Fibroblast of skin of back (primary cell): ENCODE measurements at regions not wholly inside any gene's neighbourhood (a gene's known extent, or its start where the extent isn't known, plus 50 kb on each side); places are given as distances from the start of the nearest gene placed in this dataset.
"Not testable (repeated sequence)": the region's sequence is repeated elsewhere in the genome, so short reads cannot be mapped to it uniquely, and the experiment has no call there.

Experiments
- DNase-seq: peaks from one replicate; pipeline ENCODE4 v3.0.0-alpha.2; 2013

DNA sequence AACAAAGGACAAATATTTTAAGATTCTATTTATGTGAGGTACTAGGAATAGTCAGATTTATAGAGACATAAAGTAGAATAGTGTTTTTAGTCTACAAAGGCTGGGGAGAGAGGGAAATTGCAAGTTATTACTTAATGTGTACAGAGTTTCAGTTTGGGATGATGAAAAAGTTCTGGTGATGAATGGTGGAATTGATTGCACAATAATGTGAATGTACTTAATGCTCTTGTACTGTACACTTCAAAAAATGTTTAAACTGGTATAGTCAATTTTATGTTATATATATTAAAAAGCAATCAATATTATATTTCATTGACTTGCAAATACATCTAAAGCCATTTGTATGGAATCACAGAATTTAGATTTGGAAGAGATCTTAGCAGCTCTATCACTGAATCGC, 213.4 kb downstream of the PPP1R3A start:
- no peak for DNase-seq

DNA sequence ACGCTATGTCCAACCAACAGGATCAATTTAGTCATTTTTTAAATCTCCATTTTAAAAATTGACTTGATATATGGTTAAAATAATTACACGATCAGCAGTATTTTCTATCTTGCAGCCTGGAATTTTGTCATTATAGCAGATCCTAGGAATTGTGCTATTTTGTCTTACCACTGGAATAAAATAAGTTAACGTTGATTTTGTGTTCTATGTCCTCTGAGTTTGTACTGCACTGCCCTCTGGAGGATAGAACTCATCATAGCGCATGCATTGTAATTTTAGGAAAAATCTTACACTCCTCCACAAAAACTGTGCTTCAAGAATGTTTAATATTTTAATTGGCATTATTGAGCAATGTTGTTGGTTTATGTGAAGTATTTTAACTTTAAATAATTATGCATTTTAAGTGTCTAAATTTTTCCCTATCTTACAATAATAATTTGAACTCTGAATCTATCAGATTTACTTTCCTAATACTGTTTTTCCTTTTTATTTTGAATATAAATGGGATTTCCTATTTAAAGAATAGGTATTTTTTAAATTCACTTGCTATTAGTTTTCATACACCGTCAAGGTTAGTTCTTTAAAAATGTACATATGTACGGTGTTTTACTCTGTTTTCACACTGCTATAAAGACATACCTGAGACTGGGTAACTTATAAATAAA, 220.1 kb downstream of the PPP1R3A start:
- peak; percentile 19 for DNase-seq

DNA sequence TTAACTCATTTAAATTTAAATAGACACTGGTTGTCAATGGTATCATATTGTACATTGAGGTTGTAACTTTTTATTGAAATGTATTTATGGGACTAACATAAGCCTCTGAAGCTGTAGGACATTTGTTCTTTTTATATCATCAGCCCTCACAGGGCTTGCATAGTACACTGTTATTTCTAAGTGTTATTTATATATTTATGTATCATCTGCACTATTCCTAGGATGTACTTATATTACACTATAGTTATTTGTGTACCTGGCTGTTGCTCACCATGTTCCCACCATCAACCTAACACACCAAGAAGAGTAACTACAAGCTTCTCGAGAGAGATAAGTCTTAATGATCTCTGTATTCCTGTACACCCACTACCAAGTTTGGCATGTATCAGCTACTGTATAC, 224.7 kb downstream of the PPP1R3A start:
- DNase-seq = no peak

DNA sequence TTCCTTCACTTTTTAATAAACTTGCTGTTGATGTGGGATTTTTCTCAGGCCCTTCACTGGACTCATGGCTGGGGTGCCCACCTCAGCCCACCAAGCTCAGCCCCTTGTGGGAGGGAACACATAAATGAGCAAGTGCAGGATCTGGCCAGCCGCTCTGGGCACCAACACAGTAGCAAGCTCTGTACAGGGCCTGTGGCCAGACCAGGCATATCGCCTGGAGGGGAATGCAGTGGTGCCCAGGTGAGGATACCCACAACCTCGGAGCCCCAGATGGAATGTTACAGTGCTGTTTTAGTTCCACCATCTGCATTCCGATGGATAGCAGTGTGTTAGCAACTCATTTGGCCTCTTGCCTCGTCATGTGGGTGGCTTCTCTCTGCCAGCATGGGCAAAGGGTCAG, 234.6 kb downstream of the PPP1R3A start:
- DNase-seq = no peak

DNA sequence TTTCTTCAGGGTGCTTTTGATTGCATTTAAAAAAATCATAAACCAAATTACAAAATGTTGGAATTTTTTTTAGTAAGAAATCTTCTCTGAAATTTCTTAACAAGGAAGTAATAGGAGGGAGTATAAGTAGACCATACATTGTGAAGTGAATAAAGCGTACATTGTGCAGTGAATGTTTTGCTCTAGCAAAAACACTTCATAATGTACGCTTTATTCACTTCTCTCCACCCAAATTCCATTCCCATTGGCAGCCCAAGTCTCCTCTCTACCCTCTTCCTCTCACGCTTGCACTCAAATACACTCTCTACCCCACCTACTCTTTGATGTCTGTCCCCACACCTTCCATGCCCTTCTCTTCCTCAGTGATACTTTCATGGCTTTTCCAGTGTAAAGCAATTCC, 241.0 kb downstream of the PPP1R3A start:
- no peak for DNase-seq

DNA sequence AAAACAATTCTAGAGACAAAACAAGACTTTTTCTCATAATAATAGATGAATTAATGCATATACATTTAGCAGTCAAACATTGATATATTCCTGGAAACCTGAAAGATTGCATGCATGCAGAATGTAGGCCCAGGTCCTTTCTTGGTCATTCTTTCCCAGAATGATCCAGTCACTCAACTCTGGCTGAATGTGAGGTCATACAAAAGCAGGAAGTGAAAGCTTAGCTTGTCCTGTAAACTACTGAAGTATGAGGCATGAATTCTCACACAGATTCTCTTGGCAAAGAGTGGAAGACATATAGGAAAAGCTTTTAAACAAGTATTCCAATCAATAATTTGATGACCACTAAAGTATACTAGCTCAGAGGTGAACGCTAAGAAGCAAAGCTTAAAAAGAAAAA, 253.9 kb downstream of the PPP1R3A start:
- no peak for DNase-seq

DNA sequence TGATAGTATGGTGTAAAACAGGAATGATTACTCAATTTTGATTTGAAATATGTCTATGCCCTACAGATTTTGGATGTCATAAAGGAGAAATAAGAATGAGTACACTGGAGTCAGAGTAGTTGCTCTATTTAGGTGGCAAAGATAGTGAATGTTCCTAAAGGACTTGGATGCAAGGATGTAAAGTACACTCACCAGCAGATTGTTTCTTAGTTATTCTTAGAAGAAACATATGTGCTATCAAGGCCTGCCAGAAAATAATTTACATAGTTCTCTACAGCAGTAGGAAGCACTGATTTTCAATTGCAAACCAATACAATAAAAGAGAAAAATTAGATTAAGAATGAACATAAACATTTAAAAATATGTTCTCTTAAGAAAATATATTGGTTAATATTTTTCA, 259.4 kb downstream of the PPP1R3A start:
- DNase-seq = no peak

DNA sequence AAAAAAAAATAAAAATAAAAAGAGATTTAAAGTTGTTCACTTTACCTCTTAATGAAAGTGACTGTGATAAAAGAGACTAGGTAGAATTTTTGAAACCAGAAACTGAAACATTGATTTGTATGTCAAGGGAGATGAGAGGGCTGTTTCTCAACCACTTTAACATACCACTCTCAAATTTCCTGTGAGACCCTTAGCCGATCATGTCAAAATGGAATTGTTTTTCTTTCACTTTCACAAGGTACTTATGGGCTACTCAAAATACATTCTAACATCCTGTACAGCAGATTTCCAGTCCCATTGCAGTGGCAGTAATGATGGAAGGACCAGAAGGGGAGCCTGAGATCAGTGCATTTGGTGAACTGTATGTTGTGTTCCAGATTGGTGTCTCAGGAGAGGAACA, 261.2 kb downstream of the PPP1R3A start:
- DNase-seq = no peak

DNA sequence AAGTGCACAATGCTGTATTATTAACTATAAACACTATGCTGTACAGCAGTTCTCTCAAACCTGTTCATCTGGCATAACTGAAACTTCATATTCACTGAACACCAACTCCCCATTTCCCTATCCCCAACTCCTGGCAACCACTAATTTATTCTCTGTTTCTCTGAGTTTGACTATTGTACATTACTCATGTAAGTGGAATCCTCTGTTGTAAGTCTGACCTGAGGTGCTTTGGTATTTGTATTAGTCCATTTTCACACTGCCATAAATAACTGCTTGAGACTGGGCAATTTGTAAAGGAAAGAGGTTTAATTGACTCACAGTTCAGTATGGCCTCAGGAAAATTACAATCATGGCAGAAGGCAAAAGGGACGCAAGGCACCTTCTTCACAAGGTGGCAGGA, 266.3 kb downstream of the PPP1R3A start:
- peak; percentile 4 for DNase-seq

DNA sequence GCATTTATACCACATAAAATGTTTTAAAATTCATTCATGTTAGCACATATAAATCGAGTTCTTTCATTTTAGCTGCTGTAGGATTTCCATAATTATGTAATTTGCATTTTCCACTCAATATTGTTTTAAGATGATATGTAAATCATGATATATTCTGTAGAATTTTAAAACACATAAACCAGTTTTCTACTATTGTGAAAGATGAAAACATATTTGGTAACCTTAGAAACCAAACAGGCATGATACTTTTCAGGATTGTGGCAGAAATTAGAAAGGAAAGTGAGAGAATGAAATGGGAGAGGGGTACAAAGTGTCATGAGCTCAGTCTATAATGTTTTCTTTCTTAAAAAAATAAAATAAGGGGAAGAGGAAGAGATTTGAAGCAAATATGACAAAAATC, 269.3 kb downstream of the PPP1R3A start:
- DNase-seq = no peak

DNA sequence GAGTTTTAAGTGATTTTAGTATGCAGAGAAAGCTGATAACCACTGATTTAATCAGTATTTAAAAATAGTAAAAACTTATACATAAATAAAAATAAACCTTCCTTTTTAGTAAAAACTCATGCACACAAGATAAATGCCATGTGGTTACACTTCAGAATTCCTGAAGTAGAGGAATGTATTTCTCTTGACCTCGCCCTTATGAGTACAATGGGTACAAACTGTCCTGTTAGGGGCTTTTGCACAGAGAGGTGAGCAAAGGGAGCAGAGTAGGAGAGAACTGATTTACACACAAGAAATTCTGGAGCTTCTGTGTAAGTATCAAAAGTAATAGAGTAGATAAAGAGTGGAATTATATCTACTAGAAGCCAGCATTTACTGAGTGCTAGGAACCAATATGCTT, 279.6 kb downstream of the PPP1R3A start:
- no peak for DNase-seq

DNA sequence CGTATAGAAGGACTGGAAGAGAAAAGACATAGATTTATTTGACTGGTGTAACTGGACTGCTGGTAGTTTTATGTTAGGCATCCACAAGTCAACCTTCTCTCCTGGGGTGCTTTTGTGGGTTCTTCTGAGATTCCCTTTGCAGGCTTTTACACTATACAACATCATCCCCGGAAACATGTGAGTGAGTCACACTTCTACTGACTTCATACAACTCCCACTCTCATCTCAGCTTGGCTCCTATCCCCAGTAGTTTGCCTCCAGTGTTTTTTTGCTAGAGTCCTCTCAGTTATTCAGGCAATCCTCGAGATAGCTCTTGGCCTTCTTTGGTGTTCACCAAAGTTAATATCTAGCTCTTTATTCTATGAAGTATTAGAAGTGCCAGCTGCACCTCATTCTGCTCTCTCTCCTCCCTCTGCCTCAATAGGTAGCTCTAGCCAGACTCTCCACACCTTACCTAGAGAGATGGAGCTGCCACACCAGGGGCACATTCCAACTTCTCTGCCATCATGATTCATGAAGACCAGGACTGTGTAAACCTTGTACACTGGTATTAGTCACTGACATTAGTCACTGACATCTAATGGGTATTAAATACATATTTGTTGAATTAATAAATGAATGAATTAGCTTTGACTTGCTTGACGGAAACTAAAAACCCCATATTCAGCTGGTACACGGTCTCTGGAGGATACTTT, 281.9 kb downstream of the PPP1R3A start:
- DNase-seq = peak; percentile 17

DNA sequence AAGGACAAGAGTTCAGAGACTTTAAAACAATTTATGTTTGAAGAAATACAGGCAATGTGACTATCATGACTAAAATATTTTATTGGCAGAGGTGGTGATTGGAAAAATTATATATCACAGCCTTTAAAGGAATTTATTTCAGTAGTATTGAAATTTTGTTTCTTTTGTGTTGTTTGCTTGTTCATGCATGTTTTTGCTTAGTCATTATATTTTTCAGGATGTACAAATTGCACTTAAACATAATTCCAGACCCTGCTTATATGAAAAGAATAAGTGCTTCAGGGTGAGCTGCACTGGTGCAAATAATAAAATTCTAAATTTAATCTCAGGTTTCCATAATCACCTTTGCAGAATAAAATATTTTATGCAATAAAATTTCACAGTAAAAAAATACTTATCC, 283.3 kb downstream of the PPP1R3A start:
- no peak for DNase-seq

DNA sequence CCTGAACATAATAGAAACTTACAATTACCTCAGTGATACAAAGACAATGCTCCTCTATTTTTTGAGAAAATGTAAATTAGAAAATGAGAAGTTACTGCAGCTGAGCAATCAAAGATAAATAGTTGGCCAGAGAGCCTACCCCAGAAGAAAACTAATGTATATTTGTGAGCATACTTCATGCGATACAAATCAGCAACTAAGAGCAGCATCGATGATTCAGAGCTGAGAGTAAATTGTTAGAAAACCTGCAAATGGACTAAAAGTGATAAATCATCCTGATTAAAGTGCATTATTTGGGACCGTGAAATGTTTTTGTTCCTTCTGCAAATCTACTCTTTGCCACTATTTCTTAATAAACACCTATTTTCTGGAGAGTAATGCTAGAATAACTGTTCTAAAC, 285.7 kb downstream of the PPP1R3A start:
- DNase-seq = no peak

DNA sequence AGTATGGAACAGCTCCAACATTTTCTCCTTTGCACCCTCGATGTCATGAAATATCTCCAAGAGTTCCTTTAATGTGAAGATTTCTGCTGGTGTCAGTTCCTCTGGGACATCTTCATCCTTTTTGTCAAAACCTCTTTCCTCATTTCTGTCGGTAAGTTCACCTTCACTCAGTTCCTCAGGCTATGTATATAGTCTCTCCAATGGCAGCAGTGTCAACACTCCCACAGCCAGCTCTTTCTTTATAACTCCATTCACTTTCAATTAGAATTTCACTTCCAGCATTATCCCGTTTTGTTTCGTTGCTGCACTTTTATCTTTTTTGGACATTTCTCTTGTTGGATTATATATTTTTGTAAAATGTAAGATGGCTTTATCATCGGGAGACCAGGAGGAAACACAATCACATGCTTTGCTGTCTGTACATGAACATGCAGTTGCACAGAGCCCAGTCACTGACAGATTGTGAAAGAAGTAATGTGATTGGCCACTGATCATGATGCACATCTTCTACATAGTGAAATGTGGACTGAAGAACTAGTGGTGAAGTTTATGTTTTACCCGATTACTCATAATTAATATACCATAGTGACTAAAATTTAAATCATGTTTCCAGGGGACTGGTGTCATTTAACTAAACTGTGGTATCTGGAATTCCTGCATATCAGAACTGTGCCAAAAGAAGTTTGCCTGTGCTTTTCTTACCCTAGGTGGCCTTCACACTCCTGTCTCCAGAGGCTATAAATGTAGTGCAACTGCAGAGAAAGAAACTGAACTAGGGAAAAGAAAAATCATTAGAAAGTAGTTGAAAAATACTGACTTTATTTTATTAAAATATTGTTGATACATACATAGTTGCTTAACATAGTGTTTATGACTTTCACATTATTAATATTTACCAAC, 289.6 kb downstream of the PPP1R3A start:
- DNase-seq = no peak

DNA sequence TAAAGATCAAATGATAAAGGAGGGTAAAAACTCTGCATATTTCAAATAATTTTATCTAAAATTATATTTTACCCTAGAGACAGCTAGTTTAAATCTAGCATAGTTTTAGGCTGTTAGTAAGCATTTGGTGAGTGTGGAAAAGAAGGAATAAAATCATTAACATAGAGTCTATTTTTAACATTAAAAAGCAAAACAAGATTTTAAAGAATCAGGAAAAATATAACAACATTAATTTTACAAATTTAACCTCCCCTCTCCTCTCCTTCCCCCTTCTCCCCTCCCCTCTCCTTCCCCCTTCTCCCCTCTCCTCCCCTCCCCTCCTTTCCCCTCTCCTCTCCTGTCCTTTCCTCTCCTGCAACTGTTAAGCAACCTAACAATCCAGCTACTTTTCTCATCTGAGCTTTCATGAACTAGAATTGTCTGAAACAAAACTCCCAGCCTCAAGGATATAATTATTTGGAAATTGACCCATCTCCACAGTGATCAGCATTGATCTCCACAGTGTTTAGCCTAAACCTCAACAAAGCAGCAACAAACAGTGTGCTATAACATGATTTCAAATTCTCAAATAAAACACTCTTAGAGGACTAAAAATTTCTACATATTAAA, 293.2 kb downstream of the PPP1R3A start:
- DNase-seq = no peak

DNA sequence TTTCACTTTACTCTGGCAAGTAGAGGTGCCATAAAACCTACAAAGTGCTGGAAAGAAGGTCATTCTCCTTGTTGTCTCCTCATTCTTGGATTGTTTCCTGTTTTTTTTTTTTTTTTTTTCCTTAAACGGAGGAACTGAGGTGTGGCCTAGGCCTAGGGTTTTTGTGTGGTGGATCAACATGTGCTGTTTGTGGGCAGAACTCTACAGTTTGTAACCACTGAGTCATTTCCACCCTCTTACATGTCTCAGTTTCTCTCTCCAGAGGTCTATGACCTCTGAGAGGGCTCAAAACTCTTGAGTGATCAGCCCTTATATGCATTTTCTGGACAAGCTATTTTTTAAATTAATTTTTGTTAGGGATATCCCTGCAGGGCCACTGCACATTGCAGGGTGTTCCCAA, 296.0 kb downstream of the PPP1R3A start:
- DNase-seq = no peak

DNA sequence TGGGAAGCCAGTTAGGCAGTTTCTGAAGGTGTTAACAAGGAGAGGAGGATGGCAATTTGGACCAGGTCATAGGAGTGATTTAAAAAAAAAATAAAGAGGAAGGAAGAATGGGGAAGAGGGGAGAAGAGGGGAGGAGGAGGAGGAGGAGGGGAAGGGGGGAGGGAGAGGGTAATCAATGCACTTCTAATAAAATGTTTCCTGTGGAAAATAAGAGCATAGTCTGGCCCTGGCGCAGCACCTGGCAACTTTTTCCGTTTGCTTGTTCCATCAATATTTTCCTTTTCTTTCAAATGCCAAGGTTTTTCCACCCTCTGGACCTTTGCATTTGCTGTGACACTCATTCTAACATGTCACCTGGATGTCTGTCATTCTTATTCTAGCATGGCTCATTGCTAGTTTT, 308.2 kb downstream of the PPP1R3A start:
- DNase-seq = no peak

DNA sequence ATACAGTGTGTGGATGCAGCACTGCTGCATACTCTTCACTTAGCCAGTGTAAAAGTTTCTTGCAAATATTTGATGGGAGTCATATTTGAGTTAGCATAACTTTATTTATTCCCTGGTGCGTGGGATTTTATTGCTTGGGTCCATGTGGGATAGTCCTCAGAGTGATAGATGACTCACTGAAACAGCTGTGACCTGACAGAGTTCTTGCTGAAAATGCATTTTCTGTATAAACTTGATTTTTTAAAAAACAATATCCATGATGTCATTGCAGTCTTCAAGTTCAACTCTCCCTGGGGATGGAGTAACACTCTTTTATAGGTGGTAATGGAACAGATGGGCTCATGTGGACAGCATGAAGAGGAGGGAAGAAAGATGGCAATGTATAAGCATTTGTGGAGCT, 310.0 kb downstream of the PPP1R3A start:
- no peak for DNase-seq

DNA sequence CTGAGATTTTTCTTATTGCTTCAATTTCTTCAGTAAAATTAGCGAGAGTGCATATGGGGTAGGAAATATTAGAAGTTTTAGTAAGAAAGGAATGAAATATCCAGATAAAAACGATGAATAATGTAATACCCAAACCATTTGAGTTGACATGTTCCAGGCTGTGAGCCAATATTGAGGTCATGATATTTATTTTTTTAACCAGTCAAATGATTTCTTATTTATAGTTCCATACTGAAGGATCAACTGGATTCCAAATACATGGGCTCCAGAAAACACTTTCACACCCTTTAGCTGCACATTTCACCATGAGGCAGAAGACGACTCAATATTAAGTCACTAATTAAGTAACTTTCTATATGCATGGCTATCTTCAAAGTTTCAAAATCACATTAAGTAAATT, 312.5 kb downstream of the PPP1R3A start:
- no peak for DNase-seq

DNA sequence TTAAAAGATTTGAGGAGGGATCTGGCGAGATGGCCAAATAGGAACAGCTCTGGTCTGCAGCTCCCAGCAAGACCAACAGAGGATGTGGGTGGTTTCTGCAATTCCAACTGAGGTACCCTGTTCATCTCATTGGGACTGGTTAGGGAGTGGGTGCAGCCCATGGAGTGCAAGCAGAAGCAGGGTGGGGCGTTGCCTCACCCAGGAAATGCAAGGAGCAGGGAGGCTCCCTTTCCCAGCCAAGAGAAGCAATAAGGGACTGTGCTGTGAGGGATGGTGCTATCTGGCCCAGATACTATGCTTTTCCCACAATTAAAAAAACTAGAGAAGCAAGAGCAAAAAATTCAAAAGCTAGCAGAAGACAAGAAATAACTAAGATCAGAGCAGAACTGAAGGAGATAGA, 318.4 kb downstream of the PPP1R3A start:
- not testable (repeated sequence) for DNase-seq

DNA sequence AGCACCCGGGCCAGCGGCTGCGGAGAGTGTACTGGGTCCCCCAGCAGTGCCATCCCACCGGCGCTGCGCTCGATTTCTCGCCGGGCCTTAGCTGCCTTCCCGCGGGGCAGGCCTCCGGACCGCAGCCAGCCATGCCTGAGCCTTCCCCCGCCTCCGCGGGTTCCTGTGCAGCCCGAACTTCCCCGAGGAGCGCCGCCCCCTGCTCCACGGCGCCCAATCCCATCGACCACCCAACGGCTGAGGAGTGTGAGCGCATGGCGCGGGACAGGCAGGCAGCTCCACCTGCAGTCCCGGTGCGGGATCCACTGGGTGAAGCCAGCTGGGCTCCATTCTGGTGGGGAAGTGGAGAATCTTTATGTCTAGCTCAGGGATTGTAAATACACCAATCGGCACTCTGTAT, 325.4 kb downstream of the PPP1R3A start:
- DNase-seq = not testable (repeated sequence)

DNA sequence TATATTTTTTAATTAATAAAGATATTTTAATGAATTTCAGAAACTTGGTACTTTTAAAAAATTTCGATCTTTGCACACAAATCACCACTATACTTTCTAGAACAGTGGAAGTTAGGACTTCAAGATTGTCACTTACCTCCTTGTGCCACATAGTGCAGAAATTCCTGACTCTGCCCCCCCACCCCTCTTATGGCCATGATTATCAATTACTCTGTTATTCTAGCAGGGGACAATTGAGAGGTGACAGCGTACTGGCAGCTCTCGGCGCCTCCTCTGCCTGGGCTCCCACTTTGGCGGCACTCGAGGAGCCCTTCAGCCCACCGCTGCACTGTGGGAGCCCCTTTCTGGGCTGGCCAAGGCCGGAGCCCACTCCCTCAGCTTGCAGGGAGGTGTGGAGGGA, 325.9 kb downstream of the PPP1R3A start:
- DNase-seq = not testable (repeated sequence)
